Adipocyte (in vitro differentiated cells): ENCODE measurements at regions not wholly inside any gene's neighbourhood (a gene's known extent, or its start where the extent isn't known, plus 50 kb on each side); places are given as distances from the start of the nearest gene placed in this dataset.

Source experiments
- DNase-seq: peaks from one replicate; pipeline ENCODE4 v3.0.0-alpha.2; 2015; ENCODE audit warnings: low read depth
- H3K27me3 ChIP-seq: replicated peaks from 2 replicates; pipeline ENCODE4 v1.7.0; 2013; ENCODE audit warnings: mild to moderate bottlenecking, low read length, moderate library complexity; ENCODE audit not compliant: control insufficient read depth, insufficient read depth
- H3K36me3 ChIP-seq: 2 replicates; pipeline ENCODE4 v1.7.0; 2013; ENCODE audit warnings: low read length, mild to moderate bottlenecking, moderate library complexity; ENCODE audit not compliant: control insufficient read depth, insufficient read depth, severe bottlenecking
- H3K4me1 ChIP-seq: 2 replicates; pipeline ENCODE4 v1.7.0; 2013; ENCODE audit warnings: mild to moderate bottlenecking, low read length, moderate library complexity; ENCODE audit not compliant: control insufficient read depth, insufficient read depth
- H3K4me3 ChIP-seq: 2 replicates; pipeline ENCODE4 v1.7.0; 2013; ENCODE audit warnings: mild to moderate bottlenecking, low read length, moderate library complexity
- H3K9ac ChIP-seq: 2 replicates; pipeline ENCODE4 v1.7.0; 2013; ENCODE audit warnings: mild to moderate bottlenecking, low read length, moderate library complexity
- H3K9me3 ChIP-seq: 2 replicates; pipeline ENCODE4 v1.7.0; 2013; ENCODE audit warnings: mild to moderate bottlenecking, low read length, moderate library complexity; ENCODE audit not compliant: control insufficient read depth

DNA sequence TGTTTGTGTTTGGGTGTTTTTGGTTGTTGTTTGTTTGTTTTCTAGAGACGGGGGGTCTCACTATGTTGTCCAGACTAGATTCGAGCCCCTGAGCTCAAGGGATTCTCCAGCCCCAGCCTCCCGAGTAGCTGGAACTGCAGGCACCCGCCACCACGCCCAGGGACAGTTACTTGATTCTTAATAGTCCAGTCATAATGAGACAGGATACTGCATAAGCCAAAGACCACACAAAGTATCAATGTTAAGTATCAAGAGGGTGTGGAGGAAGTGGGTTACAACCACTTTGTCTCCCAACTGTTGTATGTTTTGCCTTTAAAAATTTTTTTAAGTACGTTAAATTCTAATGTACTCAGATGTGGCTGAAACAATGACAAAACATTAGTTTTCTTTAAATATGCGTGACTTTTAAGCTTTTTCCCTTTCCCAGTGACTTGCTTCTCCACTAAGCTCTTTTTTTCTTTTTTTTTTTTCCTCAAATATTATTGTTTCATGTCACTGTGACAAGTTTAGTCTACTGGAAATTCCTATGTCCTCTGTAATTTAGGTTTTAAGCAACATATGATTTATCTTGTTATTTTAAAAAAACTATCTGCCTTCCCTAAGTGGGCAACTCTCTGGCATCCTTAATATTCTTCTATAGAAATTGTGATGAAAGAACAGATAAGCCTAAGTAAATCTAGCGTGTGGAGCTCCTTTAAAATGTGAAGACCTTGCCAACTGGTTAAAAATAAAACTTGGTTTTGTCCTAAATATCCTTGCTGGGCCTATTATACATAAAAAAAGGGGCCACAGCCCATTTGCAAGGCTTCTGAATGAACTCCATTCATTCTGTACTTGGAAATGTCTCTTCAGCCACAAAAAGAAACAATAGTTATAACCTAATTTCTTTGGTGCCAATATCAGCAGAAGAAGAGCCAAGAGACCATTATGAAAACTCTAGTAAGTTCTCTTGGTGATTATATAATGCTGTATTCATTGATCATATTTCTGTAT lies 56.2 kb upstream of the DPH5 start:
- peak; percentile 43 for DNase-seq
- no peak overlapping the region for H3K9ac ChIP-seq

DNA sequence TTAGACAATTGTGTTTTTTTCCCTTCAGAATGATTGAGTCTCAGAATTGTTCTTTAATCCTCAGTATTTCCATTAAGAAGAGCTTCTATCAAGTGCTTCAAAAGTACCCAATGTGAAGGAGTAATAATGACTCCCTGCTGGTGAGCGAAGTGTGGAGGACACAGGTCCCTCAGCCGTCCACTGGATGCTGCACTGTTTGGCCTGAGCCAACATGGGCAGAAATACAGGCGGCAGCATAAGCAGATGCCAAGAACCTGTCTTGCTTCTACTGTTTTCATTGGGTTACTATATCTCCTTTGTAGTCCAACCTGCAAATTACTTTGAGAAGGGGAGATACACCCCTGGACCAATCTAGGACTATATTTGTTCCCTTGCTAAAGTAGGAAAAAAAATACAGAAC lies 55.3 kb upstream of the DPH5 start:
- H3K27me3 ChIP-seq: no peaks in the 10 kb centered on the region
- H3K4me3 ChIP-seq: no peak overlapping the region
- no peak for DNase-seq
- H3K9me3 ChIP-seq: no peaks in the 10 kb centered on the region
- H3K4me1 ChIP-seq: no peaks in the 10 kb centered on the region
- no peak overlapping the region for H3K9ac ChIP-seq
- H3K36me3 ChIP-seq: no peaks in the 10 kb centered on the region

More for the DNA sequence above, 56.2 kb upstream of the DPH5 start:
- H3K4me1 ChIP-seq: no peaks in the 10 kb centered on the region
- H3K9me3 ChIP-seq: no peaks in the 10 kb centered on the region
- no peaks in the 10 kb centered on the region for H3K27me3 ChIP-seq
- no peaks in the 10 kb centered on the region for H3K36me3 ChIP-seq
- H3K4me3 ChIP-seq: no peak overlapping the region

DNA sequence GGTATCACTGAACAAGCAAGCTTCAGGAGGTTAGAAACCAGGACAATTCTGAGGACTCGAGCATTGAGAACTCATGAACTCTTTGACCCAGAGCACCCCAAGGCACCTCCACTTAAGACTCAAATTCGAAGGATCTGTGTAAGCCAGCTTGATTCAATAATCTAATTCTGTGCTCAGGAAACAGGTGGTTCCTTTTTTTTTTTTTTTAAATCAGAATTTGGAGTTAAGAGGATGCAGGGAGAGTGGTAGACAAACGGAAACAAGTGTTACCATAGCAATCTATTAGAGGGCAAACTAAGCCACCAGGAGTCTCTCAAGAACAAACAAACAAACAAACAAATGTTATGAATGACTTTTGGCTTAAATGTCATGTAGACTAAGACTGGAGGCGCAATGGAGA lies 53.8 kb upstream of the DPH5 start:
- no peaks in the 10 kb centered on the region for H3K36me3 ChIP-seq
- DNase-seq: no peak
- H3K4me3 ChIP-seq: no peak overlapping the region
- no peak overlapping the region for H3K9ac ChIP-seq
- H3K27me3 ChIP-seq: no peaks in the 10 kb centered on the region
- no peaks in the 10 kb centered on the region for H3K9me3 ChIP-seq
- no peaks in the 10 kb centered on the region for H3K4me1 ChIP-seq

GRCh38 chr1:101077849-101078248 lies 52.3 kb upstream of the DPH5 start:
- no peaks in the 10 kb centered on the region for H3K27me3 ChIP-seq
- no peak for DNase-seq
- H3K9me3 ChIP-seq: no peaks in the 10 kb centered on the region
- H3K9ac ChIP-seq: no peak overlapping the region
- H3K4me1 ChIP-seq: no peaks in the 10 kb centered on the region
- H3K36me3 ChIP-seq: no peaks in the 10 kb centered on the region
- no peak overlapping the region for H3K4me3 ChIP-seq

DNA sequence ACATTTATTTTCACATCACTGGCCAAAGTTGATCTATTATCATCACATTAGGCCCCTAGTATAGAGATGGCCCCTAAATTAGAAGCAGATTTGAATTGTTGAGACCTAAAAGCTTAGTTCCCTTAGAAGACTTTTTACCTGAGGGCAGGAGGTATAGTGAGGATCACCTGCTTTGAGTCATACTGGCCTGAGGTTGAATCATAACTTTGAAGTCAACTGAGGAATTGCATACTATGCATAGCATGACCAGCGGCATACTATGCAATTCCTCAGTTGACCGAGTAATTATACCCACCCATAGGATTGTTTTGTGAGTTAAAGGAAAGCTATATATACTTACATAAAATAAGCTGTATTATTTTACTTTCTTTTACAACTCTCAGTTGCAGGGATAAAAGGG lies 50.3 kb upstream of the DPH5 start:
- no peaks in the 10 kb centered on the region for H3K4me1 ChIP-seq
- H3K27me3 ChIP-seq: no peaks in the 10 kb centered on the region
- no peak for DNase-seq
- H3K4me3 ChIP-seq: no peak overlapping the region
- H3K9me3 ChIP-seq: no peaks in the 10 kb centered on the region
- no peak overlapping the region for H3K9ac ChIP-seq
- no peaks in the 10 kb centered on the region for H3K36me3 ChIP-seq
